ENCODE measurements at regions not wholly inside any gene's neighbourhood (a gene's known extent, or its start where the extent isn't known, plus 50 kb on each side); places are given as distances from the start of the nearest gene placed in this dataset.
"Not testable (repeated sequence)": the region's sequence is repeated elsewhere in the genome, so short reads cannot be mapped to it uniquely, and the experiment has no call there.

- H3K4me3 Mint-ChIP-seq; H3K27ac Mint-ChIP-seq; H3K4me1 Mint-ChIP-seq (ENCODE audit: low read depth); H3K27me3 Mint-ChIP-seq (ENCODE audit: insufficient read depth); DNase-seq (ENCODE audit: low spot score); intact Hi-C loops (cut with micrococcal nuclease); H3K9me3 Mint-ChIP-seq; H3K36me3 Mint-ChIP-seq (ENCODE audit: low read depth): not testable (repeated sequence)
Measured at GRCh38 chr16:88241404-88242311, 141.1 kb upstream of the ZNF469 start.

GRCh38 chr16:88242312-88243295 lies 140.2 kb upstream of the ZNF469 start:
- H3K36me3 Mint-ChIP-seq (ENCODE audit: low read depth); intact Hi-C loops (cut with micrococcal nuclease); H3K4me3 Mint-ChIP-seq; H3K9me3 Mint-ChIP-seq; H3K4me1 Mint-ChIP-seq (ENCODE audit: low read depth); H3K27me3 Mint-ChIP-seq (ENCODE audit: insufficient read depth); H3K27ac Mint-ChIP-seq; DNase-seq (ENCODE audit: low spot score): not testable (repeated sequence)

GRCh38 chr16:88243921-88244320 lies 138.8 kb upstream of the ZNF469 start:
- H3K9me3 Mint-ChIP-seq; H3K36me3 Mint-ChIP-seq (ENCODE audit: low read depth); H3K4me3 Mint-ChIP-seq; H3K27ac Mint-ChIP-seq; H3K27me3 Mint-ChIP-seq (ENCODE audit: insufficient read depth); intact Hi-C loops (cut with micrococcal nuclease); DNase-seq (ENCODE audit: low spot score); H3K4me1 Mint-ChIP-seq (ENCODE audit: low read depth): not testable (repeated sequence)

GRCh38 chr16:88245241-88246081 lies 137.3 kb upstream of the ZNF469 start:
- H3K36me3 Mint-ChIP-seq (ENCODE audit: low read depth); H3K4me1 Mint-ChIP-seq (ENCODE audit: low read depth); DNase-seq (ENCODE audit: low spot score); intact Hi-C loops (cut with micrococcal nuclease); H3K9me3 Mint-ChIP-seq; H3K27me3 Mint-ChIP-seq (ENCODE audit: insufficient read depth); H3K27ac Mint-ChIP-seq; H3K4me3 Mint-ChIP-seq: not testable (repeated sequence)

GRCh38 chr16:88246955-88247582 lies 135.7 kb upstream of the ZNF469 start:
- intact Hi-C loops (cut with micrococcal nuclease); H3K27me3 Mint-ChIP-seq (ENCODE audit: insufficient read depth); DNase-seq (ENCODE audit: low spot score); H3K4me1 Mint-ChIP-seq (ENCODE audit: low read depth); H3K27ac Mint-ChIP-seq; H3K4me3 Mint-ChIP-seq; H3K9me3 Mint-ChIP-seq; H3K36me3 Mint-ChIP-seq (ENCODE audit: low read depth): not testable (repeated sequence)

- H3K27ac Mint-ChIP-seq; intact Hi-C loops (cut with micrococcal nuclease); H3K27me3 Mint-ChIP-seq (ENCODE audit: insufficient read depth); H3K9me3 Mint-ChIP-seq; DNase-seq (ENCODE audit: low spot score); H3K4me1 Mint-ChIP-seq (ENCODE audit: low read depth); H3K4me3 Mint-ChIP-seq; H3K36me3 Mint-ChIP-seq (ENCODE audit: low read depth): not testable (repeated sequence)
Measured at GRCh38 chr16:88247583-88247966, 135.2 kb upstream of the ZNF469 start.

- H3K4me3 Mint-ChIP-seq; H3K27ac Mint-ChIP-seq; H3K9me3 Mint-ChIP-seq; H3K27me3 Mint-ChIP-seq (ENCODE audit: insufficient read depth); H3K36me3 Mint-ChIP-seq (ENCODE audit: low read depth); H3K4me1 Mint-ChIP-seq (ENCODE audit: low read depth); intact Hi-C loops (cut with micrococcal nuclease); DNase-seq (ENCODE audit: low spot score): not testable (repeated sequence)
Measured at GRCh38 chr16:88248761-88249160, 134.0 kb upstream of the ZNF469 start.

- H3K27ac Mint-ChIP-seq; H3K27me3 Mint-ChIP-seq (ENCODE audit: insufficient read depth); H3K9me3 Mint-ChIP-seq; intact Hi-C loops (cut with micrococcal nuclease); H3K36me3 Mint-ChIP-seq (ENCODE audit: low read depth); H3K4me1 Mint-ChIP-seq (ENCODE audit: low read depth); DNase-seq (ENCODE audit: low spot score); H3K4me3 Mint-ChIP-seq: not testable (repeated sequence)
Measured at GRCh38 chr16:88250381-88250780, 132.4 kb upstream of the ZNF469 start.

GRCh38 chr16:88252057-88252794 lies 130.5 kb upstream of the ZNF469 start:
- DNase-seq (ENCODE audit: low spot score); intact Hi-C loops (cut with micrococcal nuclease): not testable (repeated sequence)

GRCh38 chr16:88258141-88258540 lies 124.6 kb upstream of the ZNF469 start:
- DNase-seq (ENCODE audit: low spot score); H3K36me3 Mint-ChIP-seq (ENCODE audit: low read depth); H3K9me3 Mint-ChIP-seq; H3K27ac Mint-ChIP-seq; H3K4me3 Mint-ChIP-seq; intact Hi-C loops (cut with micrococcal nuclease); H3K4me1 Mint-ChIP-seq (ENCODE audit: low read depth): not testable (repeated sequence)
- peaks cover 17% of the 10 kb centered on the region for H3K27me3 Mint-ChIP-seq (ENCODE audit: insufficient read depth)

More at GRCh38 chr16:88252057-88252794, 130.5 kb upstream of the ZNF469 start:
- H3K36me3 Mint-ChIP-seq (ENCODE audit: low read depth); H3K27me3 Mint-ChIP-seq (ENCODE audit: insufficient read depth); H3K27ac Mint-ChIP-seq; H3K4me3 Mint-ChIP-seq; H3K9me3 Mint-ChIP-seq; H3K4me1 Mint-ChIP-seq (ENCODE audit: low read depth): not testable (repeated sequence)

- H3K4me3 Mint-ChIP-seq; H3K9me3 Mint-ChIP-seq; H3K4me1 Mint-ChIP-seq (ENCODE audit: low read depth); intact Hi-C loops (cut with micrococcal nuclease); H3K27ac Mint-ChIP-seq; DNase-seq (ENCODE audit: low spot score); H3K36me3 Mint-ChIP-seq (ENCODE audit: low read depth): not testable (repeated sequence)
- peaks cover 17% of the 10 kb centered on the region for H3K27me3 Mint-ChIP-seq (ENCODE audit: insufficient read depth)
Measured at GRCh38 chr16:88258764-88259525, 123.8 kb upstream of the ZNF469 start.

All from activated T-helper 1 cell treated with anti-CD3 and anti-CD28 coated beads, Interleukin-12 subunit alpha, Interleukin-12 subunit beta, Interleukin-2, Interleukin-4 antibody, amounts not matched to agents 30 ng/mL and 10 ng/mL and 1 ng/mL, durations not matched to agents 14 hours and 24 hours and 36 hours (primary cell).